Fibroblast of the aortic adventitia (primary cell): ENCODE measurements at regions not wholly inside any gene's neighbourhood (a gene's known extent, or its start where the extent isn't known, plus 50 kb on each side); places are given as distances from the start of the nearest gene placed in this dataset.

Source experiments
- DNase-seq: peaks from one replicate; pipeline ENCODE4 v3.0.0-alpha.2; 2010; ENCODE audit warnings: low read depth
- H3K4me3 ChIP-seq: 2 replicates; pipeline ENCODE4 v1.5.1; 2011; ENCODE audit warnings: low read depth, mild to moderate bottlenecking, control low read depth, low read length, moderate library complexity
- TF ChIP-seq, protein P1 (sequence below): IDR thresholded peaks from 2 replicates; pipeline ENCODE4 v1.5.1; 2011; ENCODE audit warnings: mild to moderate bottlenecking, low read length, control low read depth, inconsistent platforms; ENCODE audit not compliant: insufficient read depth

DNA sequence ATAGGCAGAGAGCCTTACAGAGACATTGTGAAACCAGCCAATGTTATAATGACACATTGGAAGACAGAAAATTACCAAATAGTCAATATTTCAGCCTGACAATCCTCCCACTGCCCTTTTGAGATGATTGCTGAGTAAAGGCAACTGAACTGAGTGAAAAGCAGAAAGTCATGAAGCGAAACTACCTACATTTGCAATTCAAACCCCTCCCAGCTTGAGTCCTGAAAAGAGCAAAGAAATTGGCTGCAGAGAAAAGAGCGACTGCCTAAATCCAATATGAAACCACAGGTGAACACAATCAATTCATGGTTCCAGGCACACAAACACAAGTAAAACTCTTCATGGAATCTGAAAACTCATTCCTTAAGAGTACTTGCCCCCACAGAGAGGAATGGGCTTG, 143.4 kb upstream of the CHRM3 start:
- TF ChIP-seq, protein P1, sequence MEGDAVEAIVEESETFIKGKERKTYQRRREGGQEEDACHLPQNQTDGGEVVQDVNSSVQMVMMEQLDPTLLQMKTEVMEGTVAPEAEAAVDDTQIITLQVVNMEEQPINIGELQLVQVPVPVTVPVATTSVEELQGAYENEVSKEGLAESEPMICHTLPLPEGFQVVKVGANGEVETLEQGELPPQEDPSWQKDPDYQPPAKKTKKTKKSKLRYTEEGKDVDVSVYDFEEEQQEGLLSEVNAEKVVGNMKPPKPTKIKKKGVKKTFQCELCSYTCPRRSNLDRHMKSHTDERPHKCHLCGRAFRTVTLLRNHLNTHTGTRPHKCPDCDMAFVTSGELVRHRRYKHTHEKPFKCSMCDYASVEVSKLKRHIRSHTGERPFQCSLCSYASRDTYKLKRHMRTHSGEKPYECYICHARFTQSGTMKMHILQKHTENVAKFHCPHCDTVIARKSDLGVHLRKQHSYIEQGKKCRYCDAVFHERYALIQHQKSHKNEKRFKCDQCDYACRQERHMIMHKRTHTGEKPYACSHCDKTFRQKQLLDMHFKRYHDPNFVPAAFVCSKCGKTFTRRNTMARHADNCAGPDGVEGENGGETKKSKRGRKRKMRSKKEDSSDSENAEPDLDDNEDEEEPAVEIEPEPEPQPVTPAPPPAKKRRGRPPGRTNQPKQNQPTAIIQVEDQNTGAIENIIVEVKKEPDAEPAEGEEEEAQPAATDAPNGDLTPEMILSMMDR = no peak
- no peak overlapping the region for H3K4me3 ChIP-seq

DNA sequence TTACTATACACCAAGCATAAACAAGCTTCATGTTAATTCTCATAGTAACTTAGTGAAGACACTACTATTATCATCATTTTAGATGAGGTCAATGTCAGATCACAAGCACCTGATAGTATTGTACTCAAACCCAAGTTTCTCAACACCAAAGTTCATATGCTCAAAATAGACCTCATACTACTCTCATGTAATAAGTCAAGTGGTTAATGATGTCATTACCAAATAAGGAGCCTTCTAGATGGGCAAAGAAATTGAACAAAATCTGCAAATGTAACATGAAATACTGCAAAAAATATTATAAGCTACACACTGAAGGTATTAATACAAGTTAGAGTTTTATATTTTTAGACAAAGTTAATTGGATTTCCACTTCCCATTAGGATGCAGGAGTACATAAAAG, 144.0 kb upstream of the CHRM3 start:
- TF ChIP-seq, protein P1 = no peak
- H3K4me3 ChIP-seq = no peak overlapping the region
- DNase-seq = no peak

More for the DNA sequence above, 143.4 kb upstream of the CHRM3 start:
- no peak for DNase-seq

DNA sequence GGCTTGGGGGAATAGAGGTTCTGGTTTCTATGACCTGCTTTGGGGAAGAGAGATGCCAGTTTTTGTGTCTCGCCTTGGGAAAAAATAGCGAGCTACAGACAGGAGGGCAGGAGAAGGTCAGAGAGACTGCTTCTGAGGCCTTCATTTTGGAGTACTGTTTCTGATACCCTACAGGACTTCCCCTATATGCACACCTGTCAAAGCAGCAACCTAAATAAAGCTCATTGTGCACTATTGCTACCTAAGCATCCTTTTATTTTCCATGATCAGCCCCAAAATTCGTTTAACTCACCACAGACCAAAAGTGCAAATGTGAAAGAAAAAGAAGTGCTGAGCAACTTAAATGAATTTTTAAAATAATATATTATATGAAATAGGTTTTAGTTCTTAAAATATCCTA, 145.6 kb upstream of the CHRM3 start:
- H3K4me3 ChIP-seq = no peak overlapping the region
- DNase-seq = no peak
- TF ChIP-seq, protein P1 = no peak

DNA sequence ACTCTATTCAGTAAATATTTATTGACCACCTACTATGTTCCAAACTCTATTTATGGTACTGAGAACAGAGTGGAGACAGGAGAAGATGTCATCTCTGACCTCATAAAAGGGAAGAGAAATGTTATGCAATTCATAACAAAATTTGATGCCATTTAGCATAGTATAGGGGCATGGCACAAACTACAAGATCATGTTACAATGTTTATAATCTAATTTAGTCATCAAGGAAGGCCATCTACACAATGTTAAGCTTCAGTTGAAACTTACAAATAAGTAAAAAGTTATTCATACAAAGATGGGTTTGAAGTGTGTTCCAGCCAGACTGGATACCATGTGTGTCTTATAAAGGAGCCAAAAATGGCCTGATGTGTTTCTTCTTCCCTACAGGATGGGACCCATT, 146.8 kb upstream of the CHRM3 start:
- TF ChIP-seq, protein P1 = no peak
- H3K4me3 ChIP-seq = no peak overlapping the region
- DNase-seq = no peak

DNA sequence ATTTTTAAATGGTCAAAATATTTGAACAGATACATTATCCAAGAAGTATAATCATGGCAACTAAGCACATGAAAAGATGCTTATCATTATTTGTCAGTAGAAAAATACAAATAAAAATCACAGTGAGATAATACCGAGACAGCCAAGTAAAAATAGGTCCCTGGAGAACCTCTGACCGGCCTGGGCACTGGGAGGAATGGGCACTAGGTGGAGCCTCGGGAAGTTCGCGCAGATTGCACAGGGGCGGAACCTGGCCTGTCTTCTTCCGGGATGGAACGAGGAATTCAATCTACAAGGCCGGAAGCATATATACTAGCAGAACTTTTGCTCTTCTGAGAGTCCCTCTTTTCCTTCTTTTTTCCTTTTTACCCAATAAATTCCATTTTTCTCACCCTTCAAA, 148.5 kb upstream of the CHRM3 start:
- no peak overlapping the region for H3K4me3 ChIP-seq
- TF ChIP-seq, protein P1 = no peak
- no peak for DNase-seq

DNA sequence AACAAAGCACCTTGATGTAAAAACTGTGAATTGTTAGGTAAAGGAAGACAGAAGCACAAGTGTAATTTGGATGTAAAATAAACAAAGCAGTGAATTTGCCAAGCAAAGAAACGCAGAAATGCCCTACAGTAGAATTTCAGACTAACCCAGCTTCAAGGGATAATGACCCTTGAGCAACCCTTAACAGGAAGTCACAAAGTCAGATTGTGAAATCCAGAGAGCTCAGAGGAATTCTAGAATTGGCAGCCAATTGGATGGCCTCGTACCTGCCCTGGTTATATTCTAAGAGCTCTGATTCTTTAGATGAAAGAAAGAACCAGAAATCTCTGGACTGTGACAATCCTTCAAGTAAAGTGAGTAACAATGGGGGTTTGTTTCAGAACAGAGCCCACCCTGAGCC, 152.7 kb upstream of the CHRM3 start:
- H3K4me3 ChIP-seq = no peak overlapping the region
- no peak for DNase-seq
- TF ChIP-seq, protein P1 = no peak

DNA sequence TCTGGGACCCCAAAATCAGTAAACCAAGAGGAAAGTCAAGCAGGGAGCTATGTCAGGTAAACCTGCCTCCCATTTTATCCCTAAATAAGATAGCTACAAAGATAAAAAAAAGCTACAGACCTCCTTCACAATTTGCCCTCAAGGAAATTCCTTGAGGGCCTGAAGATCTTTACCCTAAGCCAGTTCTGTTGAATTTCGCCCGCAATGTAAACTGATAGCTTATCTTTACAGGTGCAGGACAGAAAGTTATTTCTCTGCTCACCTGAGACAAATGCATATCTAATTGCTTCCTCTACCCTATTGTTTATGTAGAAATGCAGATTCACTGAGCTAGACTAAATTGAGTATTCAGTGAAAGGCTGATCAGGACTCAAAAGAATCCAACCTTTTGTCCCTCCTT, 153.4 kb upstream of the CHRM3 start:
- TF ChIP-seq, protein P1 = no peak
- DNase-seq = no peak
- no peak overlapping the region for H3K4me3 ChIP-seq
